ENCODE measurements at regions not wholly inside any gene's neighbourhood (a gene's known extent, or its start where the extent isn't known, plus 50 kb on each side); places are given as distances from the start of the nearest gene placed in this dataset.

DNA sequence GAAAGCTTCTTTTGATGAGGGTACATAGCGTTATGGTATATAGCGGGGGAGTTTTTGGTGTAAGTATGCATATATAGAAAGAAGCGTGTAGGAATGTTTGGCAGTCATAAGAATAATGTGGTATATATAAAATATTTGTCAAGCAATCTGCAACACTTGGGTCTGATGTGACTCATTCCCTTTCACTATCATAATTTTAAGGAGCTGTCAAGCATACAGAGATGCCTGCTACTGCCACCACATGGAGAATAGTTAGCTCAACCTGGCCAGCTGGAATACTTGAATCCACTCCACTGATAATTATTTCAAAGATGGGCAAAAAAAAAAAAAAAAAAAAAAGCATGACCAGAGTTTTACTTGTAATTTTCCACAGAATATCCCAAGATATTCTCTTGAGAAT is 559.8 kb upstream of the REG3G start:
- Histone ChIP-seq H3K9me3 (ENCODE audit: control insufficient read depth in 2 of 3, insufficient read depth in 1 of 3, low read length in 3 of 3) (no peaks in the 10 kb centered on the region), H3K9ac (ENCODE audit: low read length in 3 of 3) (no peak overlapping the region), H3K27me3 (ENCODE audit: control insufficient read depth, insufficient read depth, low read length) (no peaks in the 10 kb centered on the region), H3K4me3 (ENCODE audit: low read length in 3 of 3) (no peak overlapping the region), H3K4me1 (ENCODE audit: control insufficient read depth in 2 of 3, insufficient read depth in 2 of 3, low read depth in 1 of 3, low read length in 3 of 3) (no peaks in the 10 kb centered on the region), H3K36me3 (ENCODE audit: control insufficient read depth in 2 of 3, insufficient read depth in 3 of 3, low read length in 3 of 3) (no peaks in the 10 kb centered on the region), H3K27ac (ENCODE audit: low read depth in 2 of 2, low read length in 2 of 2) (no peak overlapping the region)
- DNase-seq (no peak), FAIRE-seq (no peak)
- TF ChIP-seq, protein P1, sequence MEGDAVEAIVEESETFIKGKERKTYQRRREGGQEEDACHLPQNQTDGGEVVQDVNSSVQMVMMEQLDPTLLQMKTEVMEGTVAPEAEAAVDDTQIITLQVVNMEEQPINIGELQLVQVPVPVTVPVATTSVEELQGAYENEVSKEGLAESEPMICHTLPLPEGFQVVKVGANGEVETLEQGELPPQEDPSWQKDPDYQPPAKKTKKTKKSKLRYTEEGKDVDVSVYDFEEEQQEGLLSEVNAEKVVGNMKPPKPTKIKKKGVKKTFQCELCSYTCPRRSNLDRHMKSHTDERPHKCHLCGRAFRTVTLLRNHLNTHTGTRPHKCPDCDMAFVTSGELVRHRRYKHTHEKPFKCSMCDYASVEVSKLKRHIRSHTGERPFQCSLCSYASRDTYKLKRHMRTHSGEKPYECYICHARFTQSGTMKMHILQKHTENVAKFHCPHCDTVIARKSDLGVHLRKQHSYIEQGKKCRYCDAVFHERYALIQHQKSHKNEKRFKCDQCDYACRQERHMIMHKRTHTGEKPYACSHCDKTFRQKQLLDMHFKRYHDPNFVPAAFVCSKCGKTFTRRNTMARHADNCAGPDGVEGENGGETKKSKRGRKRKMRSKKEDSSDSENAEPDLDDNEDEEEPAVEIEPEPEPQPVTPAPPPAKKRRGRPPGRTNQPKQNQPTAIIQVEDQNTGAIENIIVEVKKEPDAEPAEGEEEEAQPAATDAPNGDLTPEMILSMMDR (IDR thresholded peaks at IDR 0.05; ENCODE audit: borderline replicate concordance, extremely low read depth, insufficient read depth) = no peak
- intact Hi-C loops (cut with DNase I) = no loop called here

DNA sequence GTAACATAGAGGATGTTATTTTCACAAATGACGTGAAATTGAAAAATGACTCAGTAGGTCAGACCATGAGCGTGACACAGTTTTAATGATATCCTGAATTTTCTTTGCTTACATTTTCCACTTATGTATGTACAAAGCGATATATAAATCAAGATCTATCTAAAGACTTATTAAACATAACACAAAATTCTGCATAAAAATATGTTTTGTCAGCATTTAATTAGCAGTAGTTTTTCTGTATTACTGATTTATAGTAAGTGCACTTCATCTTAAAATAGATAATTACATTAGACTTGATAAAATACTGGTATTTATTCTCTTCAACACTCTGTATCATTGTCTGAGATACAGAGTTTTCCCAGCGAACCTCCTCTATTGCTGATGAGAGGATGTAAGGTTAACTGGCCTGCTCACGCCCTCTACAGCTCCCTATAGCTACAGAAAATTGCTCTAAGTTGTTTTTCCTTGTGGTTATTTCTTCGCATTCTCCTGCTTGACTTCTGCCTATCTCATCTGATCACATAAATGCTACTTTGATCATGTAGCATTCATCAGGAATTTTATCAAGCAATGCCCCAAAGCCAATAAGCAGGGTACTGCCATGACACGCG is 548.8 kb upstream of the REG3G start:
- DNase-seq (no peak), FAIRE-seq (no peak)
- Histone ChIP-seq H3K27me3 (ENCODE audit: control insufficient read depth, insufficient read depth, low read length) (no peaks in the 10 kb centered on the region), H3K9me3 (ENCODE audit: control insufficient read depth in 2 of 3, insufficient read depth in 1 of 3, low read length in 3 of 3) (no peaks in the 10 kb centered on the region), H3K36me3 (ENCODE audit: control insufficient read depth in 2 of 3, insufficient read depth in 3 of 3, low read length in 3 of 3) (no peaks in the 10 kb centered on the region), H3K9ac (ENCODE audit: low read length in 3 of 3) (no peak overlapping the region), H3K4me1 (ENCODE audit: control insufficient read depth in 2 of 3, insufficient read depth in 2 of 3, low read depth in 1 of 3, low read length in 3 of 3) (no peaks in the 10 kb centered on the region), H3K27ac (ENCODE audit: low read depth in 2 of 2, low read length in 2 of 2) (no peak overlapping the region), H3K4me3 (ENCODE audit: low read length in 3 of 3) (no peak overlapping the region)
- TF ChIP-seq, protein P1 (IDR thresholded peaks at IDR 0.05; ENCODE audit: borderline replicate concordance, extremely low read depth, insufficient read depth) = no peak
- intact Hi-C loops (cut with DNase I) = no loop called here

DNA sequence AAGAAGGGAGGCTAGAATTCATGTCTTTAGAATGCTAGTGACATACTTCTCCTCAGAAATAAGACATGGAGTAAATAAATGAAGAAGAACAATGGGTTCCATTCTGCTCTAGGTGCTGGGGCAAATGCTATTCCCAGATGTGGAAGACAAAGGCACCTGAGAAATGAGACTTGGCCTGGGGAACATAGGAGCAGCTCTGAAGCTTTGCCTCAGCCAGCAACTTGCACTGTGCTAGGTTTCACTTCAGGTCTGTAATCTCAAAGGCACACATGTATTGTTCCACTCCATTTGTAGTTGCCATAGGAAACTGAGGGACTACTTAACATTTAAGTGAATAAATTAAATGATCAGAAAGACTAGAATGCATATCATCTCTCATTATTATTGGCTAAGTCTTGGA is 538.9 kb upstream of the REG3G start:
- Histone ChIP-seq H3K9ac (ENCODE audit: low read length in 3 of 3) (no peak overlapping the region), H3K27ac (ENCODE audit: low read depth in 2 of 2, low read length in 2 of 2) (no peak overlapping the region), H3K9me3 (ENCODE audit: control insufficient read depth in 2 of 3, insufficient read depth in 1 of 3, low read length in 3 of 3) (no peaks in the 10 kb centered on the region), H3K36me3 (ENCODE audit: control insufficient read depth in 2 of 3, insufficient read depth in 3 of 3, low read length in 3 of 3) (no peaks in the 10 kb centered on the region), H3K27me3 (ENCODE audit: control insufficient read depth, insufficient read depth, low read length) (no peaks in the 10 kb centered on the region), H3K4me3 (ENCODE audit: low read length in 3 of 3) (no peak overlapping the region), H3K4me1 (ENCODE audit: control insufficient read depth in 2 of 3, insufficient read depth in 2 of 3, low read depth in 1 of 3, low read length in 3 of 3) (no peaks in the 10 kb centered on the region)
- no peak for FAIRE-seq
- no peak for DNase-seq
- intact Hi-C loops (cut with DNase I) = no loop called here
- TF ChIP-seq, protein P1 (IDR thresholded peaks at IDR 0.05; ENCODE audit: borderline replicate concordance, extremely low read depth, insufficient read depth) = no peak

DNA sequence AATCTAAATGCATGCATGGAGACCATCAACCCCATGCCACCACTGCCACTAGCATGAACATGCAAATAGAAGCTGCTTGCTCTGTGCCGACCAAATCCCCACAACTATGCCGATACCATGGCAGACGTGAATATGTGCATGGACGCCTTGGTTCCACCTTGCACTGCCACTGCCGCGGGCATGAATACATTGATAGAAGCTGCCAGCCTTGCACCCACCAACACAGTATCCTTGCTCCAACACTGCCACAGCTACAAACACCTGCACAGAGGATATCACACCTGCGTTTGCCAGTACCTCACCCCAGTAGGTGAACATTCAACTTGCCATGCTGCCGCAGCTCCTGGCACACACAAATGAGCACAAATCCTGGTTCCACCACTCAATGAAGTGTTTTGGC is 527.4 kb upstream of the REG3G start:
- DNase-seq (no peak), FAIRE-seq (no peak)
- TF ChIP-seq, protein P1 (IDR thresholded peaks at IDR 0.05; ENCODE audit: borderline replicate concordance, extremely low read depth, insufficient read depth) = no peak
- Histone ChIP-seq H3K9ac (ENCODE audit: low read length in 3 of 3) (no peak overlapping the region), H3K4me1 (ENCODE audit: control insufficient read depth in 2 of 3, insufficient read depth in 2 of 3, low read depth in 1 of 3, low read length in 3 of 3) (no peaks in the 10 kb centered on the region), H3K9me3 (ENCODE audit: control insufficient read depth in 2 of 3, insufficient read depth in 1 of 3, low read length in 3 of 3) (no peaks in the 10 kb centered on the region), H3K27ac (ENCODE audit: low read depth in 2 of 2, low read length in 2 of 2) (no peak overlapping the region), H3K4me3 (ENCODE audit: low read length in 3 of 3) (no peak overlapping the region), H3K36me3 (ENCODE audit: control insufficient read depth in 2 of 3, insufficient read depth in 3 of 3, low read length in 3 of 3) (no peaks in the 10 kb centered on the region), H3K27me3 (ENCODE audit: control insufficient read depth, insufficient read depth, low read length) (no peaks in the 10 kb centered on the region)
- intact Hi-C loops (cut with DNase I) = no loop called here

Measured in kidney (tissue), 13 donors.